H1 (cell line): ENCODE measurements at regions not wholly inside any gene's neighbourhood (a gene's known extent, or its start where the extent isn't known, plus 50 kb on each side); places are given as distances from the start of the nearest gene placed in this dataset.

ENCODE experiments used
- CTCF ChIA-PET: fragments of 300-600 bp; sonication (Branson Sonifier 250); formaldehyde crosslinking; loops from one replicate; lab custom pipeline; 2021; ENCODE audit not compliant: partially characterized antibody; lab: Charles Lee
- POLR2A ChIA-PET: fragments of 300-600 bp; sonication (Branson Sonifier 250); formaldehyde crosslinking; loops from one replicate; lab custom pipeline; 2021; ENCODE audit warnings: inconsistent platforms; ENCODE audit not compliant: partially characterized antibody; lab: Charles Lee
- DNase-seq, 2 experiments: peaks; one replicate each; pipeline versions ENCODE4 v3.0.0 to v3.0.0-alpha.2; 2010 to 2022; ENCODE audit warnings: low spot score in 2 of 2, low read depth in 1 of 2, mixed read lengths in 1 of 2
- FAIRE-seq: peaks from 2 replicates; lab custom pipeline; 2011; peaks lifted over from hg19 to GRCh38; lab: Jason Lieb, UNC
- H2AFZ ChIP-seq: 2 replicates; pipeline ENCODE4 v1.8.1; 2012; ENCODE audit warnings: low read length, inconsistent platforms
- H2AK5ac ChIP-seq: 2 replicates; pipeline ENCODE4 v1.6.1; 2013; ENCODE audit warnings: low read depth, low read length
- H2BK120ac ChIP-seq: replicated peaks from 2 replicates; pipeline ENCODE3; 2013; ENCODE audit warnings: low read depth, low read length, inconsistent platforms
- H2BK12ac ChIP-seq: 2 replicates; pipeline ENCODE4 v1.6.1; 2013; ENCODE audit warnings: low read depth, low read length
- H2BK15ac ChIP-seq: 2 replicates; pipeline ENCODE4 v1.6.1; 2013; ENCODE audit warnings: low read length
- H2BK20ac ChIP-seq: 2 replicates; pipeline ENCODE4 v1.6.1; 2013; ENCODE audit warnings: low read length
- H2BK5ac ChIP-seq: 2 replicates; pipeline ENCODE4 v1.6.1; 2013; ENCODE audit warnings: low read depth, low read length
- H3K14ac ChIP-seq: 2 replicates; pipeline ENCODE4 v1.6.1; 2013; ENCODE audit warnings: inconsistent platforms; ENCODE audit not compliant: insufficient read length
- H3K18ac ChIP-seq: 2 replicates; pipeline ENCODE4 v1.6.1; 2013; ENCODE audit warnings: low read length; ENCODE audit errors: extremely low read depth
- H3K23ac ChIP-seq: 2 replicates; pipeline ENCODE4 v1.6.1; 2013; ENCODE audit warnings: inconsistent platforms; ENCODE audit not compliant: insufficient read length
- H3K23me2 ChIP-seq: 2 replicates; pipeline ENCODE4 v1.6.1; 2013; ENCODE audit warnings: low read depth, low read length
- H3K27ac ChIP-seq: 2 replicates; pipeline ENCODE4 v1.6.1; 2011; ENCODE audit warnings: low read depth, low read length, inconsistent platforms
- H3K27me3 ChIP-seq, 4 experiments: replicated peaks in 1 of 4; 1 replicate in 1 of 4; 2 replicates in 3 of 4; pipeline versions ENCODE4 v1.6.1 to v1.8.1; 2011 to 2013; ENCODE audit warnings: low read length in 3 of 4, mild to moderate bottlenecking in 3 of 4, inconsistent platforms in 2 of 4, mixed read lengths in 2 of 4, moderate library complexity in 1 of 4; ENCODE audit not compliant: control insufficient read depth in 3 of 4, insufficient read depth in 3 of 4; ENCODE audit errors: extremely low read depth in 1 of 4
- H3K36me3 ChIP-seq, 4 experiments: 2 replicates each; pipeline versions ENCODE4 v1.6.1 to v1.8.1; 2011 to 2013; ENCODE audit warnings: mild to moderate bottlenecking in 4 of 4, low read length in 3 of 4, moderate library complexity in 2 of 4, control low read depth in 1 of 4, inconsistent platforms in 1 of 4; ENCODE audit not compliant: insufficient read depth in 4 of 4, control insufficient read depth in 2 of 4
- H3K4ac ChIP-seq: replicated peaks from 2 replicates; pipeline ENCODE3; 2013; ENCODE audit warnings: low read length, low read depth, mixed read lengths, inconsistent platforms; ENCODE audit not compliant: insufficient read length
- H3K4me1 ChIP-seq, 4 experiments: replicated peaks in 1 of 4; 1 replicate in 1 of 4; 2 replicates in 3 of 4; pipeline versions ENCODE4 v1.6.1 to v1.8.1; 2011 to 2013; ENCODE audit warnings: low read length in 3 of 4, inconsistent platforms in 2 of 4, mixed read lengths in 1 of 4; ENCODE audit not compliant: insufficient read depth in 4 of 4, control insufficient read depth in 3 of 4
- H3K4me2 ChIP-seq, 2 experiments: 2 replicates each; pipeline versions ENCODE4 v1.6.1 to v1.8.1; 2011 to 2013; ENCODE audit warnings: low read depth in 2 of 2, low read length in 2 of 2, control low read depth in 1 of 2, inconsistent platforms in 1 of 2, mild to moderate bottlenecking in 1 of 2; ENCODE audit not compliant: insufficient read depth in 1 of 2
- H3K4me3 ChIP-seq, 4 experiments: fragments of 200-600, 300-600 bp in 1 of 4; sonication (generic), shearing (Covaris generic), sonication (Bioruptor Twin) in 1 of 4; 2 replicates each; pipeline versions ENCODE4 v1.5.1 to v1.8.1; 2011 to 2016; ENCODE audit warnings: low read length in 4 of 4, low read depth in 3 of 4, control low read depth in 2 of 4, inconsistent platforms in 2 of 4, mild to moderate bottlenecking in 2 of 4, mixed read lengths in 1 of 4, moderate library complexity in 1 of 4; ENCODE audit not compliant: insufficient read depth in 2 of 4; ENCODE audit errors: extremely low read depth in 1 of 4
- H3K56ac ChIP-seq: replicated peaks from 2 replicates; pipeline ENCODE3; 2013; ENCODE audit warnings: low read depth, mild to moderate bottlenecking, mixed read lengths, low read length, inconsistent platforms; ENCODE audit not compliant: insufficient read length
- H3K79me1 ChIP-seq: 2 replicates; pipeline ENCODE4 v1.6.1; 2013; ENCODE audit warnings: low read depth, low read length, control low read depth
- H3K79me2 ChIP-seq, 2 experiments: 2 replicates each; pipeline versions ENCODE4 v1.6.1 to v1.8.1; 2012 to 2013; ENCODE audit warnings: low read length in 2 of 2, mild to moderate bottlenecking in 2 of 2, inconsistent platforms in 1 of 2; ENCODE audit not compliant: insufficient read depth in 2 of 2, control insufficient read depth in 1 of 2
- H3K9ac ChIP-seq, 4 experiments: replicated peaks in 1 of 4; 1 replicate in 1 of 4; 2 replicates in 3 of 4; pipeline versions ENCODE4 v1.6.1 to v1.8.1; 2011 to 2013; ENCODE audit warnings: low read depth in 3 of 4, low read length in 3 of 4, control low read depth in 2 of 4, mild to moderate bottlenecking in 2 of 4, moderate library complexity in 2 of 4, inconsistent platforms in 1 of 4; ENCODE audit errors: extremely low read depth in 1 of 4
- H3K9me3 ChIP-seq, 2 experiments: 2 replicates each; pipeline versions ENCODE4 v1.6.1 to v1.8.1; 2012 to 2013; ENCODE audit warnings: mild to moderate bottlenecking in 2 of 2, moderate library complexity in 2 of 2, control low read depth in 1 of 2, inconsistent platforms in 1 of 2, low read depth in 1 of 2, low read length in 1 of 2, mixed read lengths in 1 of 2; ENCODE audit not compliant: insufficient read depth in 2 of 2
- H4K20me1 ChIP-seq, 2 experiments: replicated peaks in 1 of 2; 2 replicates each; pipeline versions ENCODE3 to v1.8.1; 2011 to 2013; ENCODE audit warnings: inconsistent platforms in 2 of 2, low read length in 2 of 2, mild to moderate bottlenecking in 1 of 2; ENCODE audit not compliant: insufficient read depth in 2 of 2, control insufficient read depth in 1 of 2
- H4K5ac ChIP-seq: 2 replicates; pipeline ENCODE4 v1.6.1; 2013; ENCODE audit warnings: low read length, low read depth, mixed read lengths, inconsistent platforms; ENCODE audit not compliant: insufficient read length
- H4K8ac ChIP-seq: 2 replicates; pipeline ENCODE4 v1.8.0; 2013; ENCODE audit warnings: mild to moderate bottlenecking, moderate library complexity, low read length, inconsistent platforms; ENCODE audit not compliant: insufficient read depth; ENCODE audit errors: extremely low read depth
- H4K91ac ChIP-seq: replicated peaks from 2 replicates; pipeline ENCODE3; 2013; ENCODE audit warnings: low read length, mixed read lengths, inconsistent platforms; ENCODE audit not compliant: insufficient read length
- EGR1 ChIP-seq: IDR thresholded peaks from 2 replicates; pipeline ENCODE4 v1.6.1; 2011; ENCODE audit warnings: low read depth, low read length, borderline replicate concordance
- TBP ChIP-seq: IDR thresholded peaks from 2 replicates; pipeline ENCODE4 v1.6.1; 2011; ENCODE audit warnings: low read depth, low read length, improper control_type of control experiment
- WGBS, 2 experiments: shearing (Covaris generic) in 1 of 2; methylation state at CpG; one replicate each; pipeline versions ENCODE4 v1.1.6 to v1.1.7; 2013 to 2015; ENCODE audit warnings: low lambda C conversion rate in 2 of 2, mixed read lengths in 2 of 2, inconsistent platforms in 1 of 2, low coverage in 1 of 2, missing lambda C conversion rate in 1 of 2; ENCODE audit not compliant: insufficient replicate concordance in 2 of 2, insufficient coverage in 1 of 2, insufficient read length in 1 of 2; ENCODE audit errors: extremely low coverage in 1 of 2, missing lambda C conversion rate in 1 of 2; 5-methylcytosine and 5-hydroxymethylcytosine counted together

- H3K4me3 ChIP-seq = no peak overlapping the region
- H3K23ac ChIP-seq = no peak overlapping the region
- H2BK120ac ChIP-seq = no peak overlapping the region
- H3K56ac ChIP-seq = no peak overlapping the region
- CTCF ChIA-PET = interaction anchor here (1.0 kb wide), 2 partner anchors 18 to 477 kb away, joined by 3 read pairs; no protein-coding TSS in a partner anchor
- H3K18ac ChIP-seq = no peak overlapping the region
- H4K8ac ChIP-seq = no peak overlapping the region
- H4K91ac ChIP-seq = no peak overlapping the region
- no peak overlapping the region for H3K27ac ChIP-seq
- WGBS, 2 experiments = 100% methylated on average over 1 of the region's 1 CpG; no CpG with 5 or more reads in 1 of the 2 experiments
- no peak overlapping the region for H2AK5ac ChIP-seq
- DNase-seq (no peak), FAIRE-seq (no peak)
- no peak overlapping the region for H2BK15ac ChIP-seq
- H3K79me1 ChIP-seq = no peaks in the 10 kb centered on the region
- no peaks in the 10 kb centered on the region for H3K9me3 ChIP-seq
- POLR2A ChIA-PET = no interaction called here
- H4K20me1 ChIP-seq = no peaks in the 10 kb centered on the region
- no peak overlapping the region for H2BK20ac ChIP-seq
- no peak overlapping the region for H3K4ac ChIP-seq
- no peak overlapping the region for H2BK5ac ChIP-seq
- H3K9ac ChIP-seq = no peak overlapping the region
- no peaks in the 10 kb centered on the region for H3K23me2 ChIP-seq
- no peak overlapping the region for H3K4me2 ChIP-seq
- no peaks in the 10 kb centered on the region for H3K27me3 ChIP-seq
- no peaks in the 10 kb centered on the region for H3K79me2 ChIP-seq
- H3K36me3 ChIP-seq = no peaks in the 10 kb centered on the region
- H3K4me1 ChIP-seq = peaks cover 0 to 2% (median 0%) of the 10 kb centered on the region in 4 experiments; a peak in 1 of 7 replicates
- no peak overlapping the region for H3K14ac ChIP-seq
- H2BK12ac ChIP-seq = no peak overlapping the region
- no peak overlapping the region for H4K5ac ChIP-seq
- no peak overlapping the region for H2AFZ ChIP-seq
- TF ChIP-seq EGR1 = no peak
- TF ChIP-seq TBP = no peak
Observed at GRCh38 chr1:106868828-106869227, 187.6 kb upstream of the PRMT6 start.
